ENCODE measurements at regions not wholly inside any gene's neighbourhood (a gene's known extent, or its start where the extent isn't known, plus 50 kb on each side); places are given as distances from the start of the nearest gene placed in this dataset.

DNA sequence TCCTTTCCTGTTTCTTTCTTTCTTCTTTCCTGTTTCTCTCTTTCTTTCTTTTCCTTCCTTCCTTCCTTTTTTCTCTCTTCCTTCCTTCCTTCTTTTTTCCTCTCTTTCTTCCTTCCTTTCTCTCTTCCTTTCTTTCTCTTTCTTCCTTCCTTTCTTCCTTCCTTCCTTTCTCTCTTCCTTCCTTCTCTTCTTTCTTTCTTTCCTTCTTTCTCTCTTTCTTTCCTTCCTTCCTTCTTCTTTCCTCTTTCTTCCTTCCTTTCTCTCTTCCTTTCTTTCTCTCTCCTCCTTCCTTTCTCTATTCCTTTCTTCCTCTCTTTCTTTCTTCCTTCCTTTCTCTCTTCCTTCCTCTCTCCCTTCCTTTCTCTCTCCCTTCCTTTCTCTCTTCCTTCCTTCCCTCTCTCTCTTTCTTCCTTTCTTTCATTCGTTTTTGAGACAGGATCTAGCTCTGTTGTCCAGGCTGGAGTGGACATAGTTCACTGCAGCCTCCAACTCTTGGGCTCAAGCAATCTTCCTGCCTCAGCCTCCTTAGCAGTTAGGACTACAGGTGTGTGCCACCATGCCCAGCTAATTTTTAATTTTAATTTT is 170.8 kb upstream of the GMDS start:
- POLR2A ChIA-PET (ENCODE audit: unreplicated experiment) = no interaction called here

GRCh38 chr6:2414885-2415547 is 169.6 kb upstream of the GMDS start:
- Histone ChIP-seq H3K36me3 (ENCODE audit: low read depth, low read length) (no peaks in the 10 kb centered on the region), H3K4me2 (ENCODE audit: low read length) (no peak overlapping the region), H3K27ac (ENCODE audit: low read length) (no peak overlapping the region), H3K4me1 (ENCODE audit: insufficient read depth, low read length) (peaks cover 4% of the 10 kb centered on the region; the same call in 1 of the 2 replicates), H3K9me2 (replicated peaks; ENCODE audit: low read length) (no peaks in the 10 kb centered on the region), H3K27me3 (ENCODE audit: low read length) (no peaks in the 10 kb centered on the region), H3F3A (ENCODE audit: low read length, unreplicated experiment) (no peaks in the 10 kb centered on the region), H2AFZ (ENCODE audit: low read length) (no peak overlapping the region), H3K4me3 (ENCODE audit: low read length) (no peak overlapping the region), H4K20me1 (ENCODE audit: low read length) (no peaks in the 10 kb centered on the region), H3K9ac (ENCODE audit: low read length) (no peak overlapping the region), H3K79me2 (ENCODE audit: low read length) (no peaks in the 10 kb centered on the region), H3K9me3 (ENCODE audit: low read length) (no peaks in the 10 kb centered on the region)
- POLR2A ChIA-PET (ENCODE audit: unreplicated experiment) = no interaction called here
- CTCF ChIA-PET = no interaction called here
- DNase-seq (no peak), ATAC-seq (no peak)
- TF ChIP-seq EZH2 (IDR thresholded peaks at IDR 0.05; ENCODE audit: low read length, unreplicated experiment) (no peak), CTCF (conservative IDR thresholded peaks at IDR 0.05; ENCODE audit: low read depth, low read length) (no peak), EZH2phosphoT487 (IDR thresholded peaks at IDR 0.05; ENCODE audit: borderline replicate concordance, low read length) (no peak)
- no TSS peak for BruUV-seq (replicated peaks)
- intact Hi-C loops (cut with micrococcal nuclease) = no loop called here

More for the DNA sequence above, 170.8 kb upstream of the GMDS start:
- ATAC-seq (no peak), DNase-seq (no peak)
- H2AFZ ChIP-seq (ENCODE audit: low read length) = no peak overlapping the region
- no peaks in the 10 kb centered on the region for H3K9me3 ChIP-seq (ENCODE audit: low read length)
- no peak overlapping the region for H3K4me3 ChIP-seq (ENCODE audit: low read length)
- CTCF ChIA-PET = no interaction called here
- H3K9ac ChIP-seq (ENCODE audit: low read length) = no peak overlapping the region
- intact Hi-C loops (cut with micrococcal nuclease) = no loop called here
- no peaks in the 10 kb centered on the region for H3K9me2 ChIP-seq (replicated peaks; ENCODE audit: low read length)
- no peaks in the 10 kb centered on the region for H3K27me3 ChIP-seq (ENCODE audit: low read length)
- H3K36me3 ChIP-seq (ENCODE audit: low read depth, low read length) = no peaks in the 10 kb centered on the region
- H3K27ac ChIP-seq (ENCODE audit: low read length) = no peak overlapping the region
- H3K4me1 ChIP-seq (ENCODE audit: insufficient read depth, low read length) = peaks cover 4% of the 10 kb centered on the region; the same call in 1 of the 2 replicates
- H3K4me2 ChIP-seq (ENCODE audit: low read length) = no peak overlapping the region
- H3K79me2 ChIP-seq (ENCODE audit: low read length) = no peaks in the 10 kb centered on the region
- no peaks in the 10 kb centered on the region for H4K20me1 ChIP-seq (ENCODE audit: low read length)
- no TSS peak for BruUV-seq (replicated peaks)
- TF ChIP-seq EZH2phosphoT487 (IDR thresholded peaks at IDR 0.05; ENCODE audit: borderline replicate concordance, low read length) (no peak), CTCF (conservative IDR thresholded peaks at IDR 0.05; ENCODE audit: low read depth, low read length) (no peak), EZH2 (IDR thresholded peaks at IDR 0.05; ENCODE audit: low read length, unreplicated experiment) (no peak)
- H3F3A ChIP-seq (ENCODE audit: low read length, unreplicated experiment) = no peaks in the 10 kb centered on the region

- Histone ChIP-seq H3K4me2 (ENCODE audit: low read length) (no peak overlapping the region; the same call in 1 of the 2 replicates), H3F3A (ENCODE audit: low read length, unreplicated experiment) (no peaks in the 10 kb centered on the region), H2AFZ (ENCODE audit: low read length) (no peak overlapping the region), H3K4me1 (ENCODE audit: insufficient read depth, low read length) (peaks cover 4% of the 10 kb centered on the region; the same call in 1 of the 2 replicates), H3K4me3 (ENCODE audit: low read length) (no peak overlapping the region), H3K27ac (ENCODE audit: low read length) (no peak overlapping the region), H3K79me2 (ENCODE audit: low read length) (no peaks in the 10 kb centered on the region), H3K9ac (ENCODE audit: low read length) (no peak overlapping the region), H3K9me3 (ENCODE audit: low read length) (no peaks in the 10 kb centered on the region), H3K36me3 (ENCODE audit: low read depth, low read length) (no peaks in the 10 kb centered on the region), H3K9me2 (replicated peaks; ENCODE audit: low read length) (no peaks in the 10 kb centered on the region), H3K27me3 (ENCODE audit: low read length) (no peaks in the 10 kb centered on the region), H4K20me1 (ENCODE audit: low read length) (no peaks in the 10 kb centered on the region)
- ChIA-PET POLR2A (ENCODE audit: unreplicated experiment) (interaction anchor here (0.6 kb wide), 1 partner anchor 587 kb away, joined by 3 read pairs; no protein-coding TSS in a partner anchor), CTCF (interaction anchor here (0.6 kb wide), 1 partner anchor 9 kb away, joined by 3 read pairs; no protein-coding TSS in a partner anchor)
- peak; percentile 54 for ATAC-seq
- no TSS peak for BruUV-seq (replicated peaks)
- TF ChIP-seq CTCF (conservative IDR thresholded peaks at IDR 0.05; ENCODE audit: low read depth, low read length) (no peak), EZH2phosphoT487 (IDR thresholded peaks at IDR 0.05; ENCODE audit: borderline replicate concordance, low read length) (no peak), EZH2 (IDR thresholded peaks at IDR 0.05; ENCODE audit: low read length, unreplicated experiment) (no peak)
- intact Hi-C loops (cut with micrococcal nuclease) = no loop called here
- peak; percentile 52 for DNase-seq
Measured at GRCh38 chr6:2412731-2413130, 167.3 kb upstream of the GMDS start.

Data from PC-3 (cell line).